ENCODE measurements at regions not wholly inside any gene's neighbourhood (a gene's known extent, or its start where the extent isn't known, plus 50 kb on each side); places are given as distances from the start of the nearest gene placed in this dataset.

- DNase-seq (ENCODE audit: low spot score), result no peak
Measured at GRCh38 chr18:22330508-22330907, 87.2 kb downstream of the CTAGE1 start.

DNA sequence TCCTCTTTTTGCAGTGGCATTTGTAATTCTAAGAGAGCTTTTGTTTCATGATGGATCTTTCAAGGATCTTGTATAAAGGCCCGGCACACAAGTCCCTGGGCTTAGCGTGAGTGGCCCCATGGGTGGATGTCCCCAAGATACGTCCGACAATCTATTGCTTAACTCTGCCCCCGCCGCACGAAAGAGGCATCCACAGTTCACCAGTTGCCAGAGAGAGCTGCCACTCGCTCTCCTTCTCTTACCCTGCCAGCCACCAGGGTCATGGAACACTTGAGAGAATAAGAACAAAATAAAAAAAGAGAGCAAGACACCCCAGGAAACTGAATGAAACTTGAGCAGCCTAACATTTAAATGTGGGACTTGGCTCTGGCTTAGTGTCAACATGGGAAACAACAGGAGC lies 92.3 kb downstream of the CTAGE1 start:
- DNase-seq (ENCODE audit: low spot score), result no peak

DNA sequence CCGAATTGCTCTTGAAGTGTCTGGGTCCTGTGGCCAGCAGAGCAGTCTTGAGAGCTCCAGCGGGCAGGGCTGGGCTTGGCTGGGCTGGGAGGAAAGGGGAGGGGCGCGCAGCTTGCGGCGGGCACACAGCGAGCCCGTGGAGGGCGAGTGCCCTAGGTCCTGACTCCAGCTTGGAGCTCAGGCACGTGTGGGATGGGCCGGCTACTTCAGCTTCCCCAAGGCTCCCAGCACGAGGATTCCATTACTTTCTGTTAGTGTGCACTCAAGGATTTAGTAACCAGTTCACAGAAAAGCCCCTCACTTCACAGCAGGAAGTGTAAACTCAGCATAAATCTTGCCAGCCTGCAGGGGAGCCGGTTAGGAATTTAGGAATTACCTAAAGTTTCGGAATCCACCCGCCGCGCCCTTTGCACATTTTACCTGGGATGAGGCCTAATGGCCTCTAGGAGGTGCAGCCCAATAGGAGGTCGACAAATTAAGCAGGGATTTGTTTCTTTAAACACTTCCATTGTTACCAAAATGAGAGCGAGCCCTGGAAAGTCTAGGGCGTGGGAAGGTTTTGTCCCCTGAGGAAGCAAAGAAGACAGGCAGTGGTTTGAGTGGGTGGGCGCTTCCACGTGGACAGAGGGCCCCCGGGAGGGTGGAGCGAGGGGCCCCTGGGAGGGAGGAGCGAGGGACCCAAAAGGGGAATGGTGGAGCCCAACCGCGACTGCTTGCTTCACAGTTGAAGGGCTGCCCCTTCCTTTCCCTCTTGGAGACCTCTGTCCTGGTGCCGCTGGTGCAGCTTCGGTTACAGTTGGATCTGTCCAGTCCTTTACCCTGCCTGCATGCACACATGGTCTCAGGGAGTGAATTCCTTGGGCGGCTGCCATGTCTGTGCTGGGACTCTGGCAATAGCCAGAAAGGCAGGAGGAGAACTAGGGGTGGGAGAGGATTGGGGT lies 93.3 kb downstream of the CTAGE1 start:
- no peak for DNase-seq (ENCODE audit: low spot score)

- no peak for DNase-seq (ENCODE audit: low spot score)
Measured at GRCh38 chr18:22322243-22322691, 95.4 kb downstream of the CTAGE1 start.

GRCh38 chr18:22320771-22321170 lies 96.9 kb downstream of the CTAGE1 start:
- no peak for DNase-seq (ENCODE audit: low spot score)

DNA sequence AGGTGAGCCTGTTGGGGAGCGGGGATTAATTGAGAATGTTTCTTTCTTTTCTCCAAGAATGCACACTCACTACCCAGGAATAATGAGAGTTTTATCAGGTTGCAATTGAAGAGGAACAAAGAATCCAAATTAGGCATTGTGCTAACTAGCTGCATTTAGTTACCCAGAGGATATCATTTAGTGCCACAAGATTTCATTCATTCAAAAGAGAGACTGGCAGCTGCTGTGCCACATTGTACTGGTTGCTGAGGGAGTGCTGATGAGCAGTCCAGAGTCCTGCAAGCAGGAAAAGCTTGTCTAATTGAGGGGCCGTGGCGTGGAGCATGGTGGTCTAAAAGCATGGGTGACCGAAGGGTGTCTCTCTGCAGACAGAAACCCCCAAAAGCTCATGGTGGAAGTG lies 97.6 kb downstream of the CTAGE1 start:
- DNase-seq (ENCODE audit: low spot score), result no peak

- DNase-seq (ENCODE audit: low spot score), result no peak
Measured at GRCh38 chr18:22318745-22319407, 98.8 kb downstream of the CTAGE1 start.

DNA sequence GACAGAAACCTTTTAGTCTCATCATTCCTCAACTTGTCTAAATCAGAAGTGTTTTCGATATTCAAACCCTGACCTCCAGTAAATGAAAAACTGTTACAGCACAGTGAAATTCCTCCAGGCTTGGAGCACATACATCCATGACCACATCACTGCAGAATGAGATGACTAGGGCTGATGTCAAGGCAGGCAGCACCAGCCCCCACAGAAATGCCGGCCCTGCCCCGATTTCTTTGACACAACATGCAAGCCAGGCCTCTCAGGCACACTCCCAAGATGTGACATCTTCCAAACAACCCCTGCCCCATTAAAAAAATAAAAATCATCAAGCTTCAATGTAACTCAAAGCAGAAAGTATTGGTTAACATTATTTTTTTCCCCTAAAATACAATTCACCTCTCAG lies 103.3 kb downstream of the CTAGE1 start:
- DNase-seq (ENCODE audit: low spot score), result no peak

GRCh38 chr18:22314001-22314400 lies 103.7 kb downstream of the CTAGE1 start:
- DNase-seq (ENCODE audit: low spot score), result no peak

DNA sequence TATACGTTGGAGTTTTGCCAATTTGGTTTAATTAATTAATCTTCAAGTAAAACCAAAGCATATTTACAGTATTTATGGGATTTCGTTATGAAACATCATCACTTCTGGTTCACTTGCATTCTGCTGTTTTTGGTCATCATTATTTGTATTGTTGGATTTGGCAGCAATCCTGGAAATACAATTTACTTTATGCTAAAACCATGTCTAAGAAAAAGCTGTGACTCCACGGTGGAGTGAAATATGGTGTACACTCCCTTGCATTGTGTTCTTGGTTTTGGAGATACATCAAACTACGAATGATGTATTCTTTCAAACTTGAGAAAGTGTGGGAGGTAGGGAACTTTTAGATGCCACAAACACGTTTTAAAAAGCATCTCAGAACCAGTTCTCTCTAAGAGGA lies 106.4 kb downstream of the CTAGE1 start:
- no peak for DNase-seq (ENCODE audit: low spot score)

GRCh38 chr18:22309191-22309590 lies 108.5 kb downstream of the CTAGE1 start:
- no peak for DNase-seq (ENCODE audit: low spot score)

DNA sequence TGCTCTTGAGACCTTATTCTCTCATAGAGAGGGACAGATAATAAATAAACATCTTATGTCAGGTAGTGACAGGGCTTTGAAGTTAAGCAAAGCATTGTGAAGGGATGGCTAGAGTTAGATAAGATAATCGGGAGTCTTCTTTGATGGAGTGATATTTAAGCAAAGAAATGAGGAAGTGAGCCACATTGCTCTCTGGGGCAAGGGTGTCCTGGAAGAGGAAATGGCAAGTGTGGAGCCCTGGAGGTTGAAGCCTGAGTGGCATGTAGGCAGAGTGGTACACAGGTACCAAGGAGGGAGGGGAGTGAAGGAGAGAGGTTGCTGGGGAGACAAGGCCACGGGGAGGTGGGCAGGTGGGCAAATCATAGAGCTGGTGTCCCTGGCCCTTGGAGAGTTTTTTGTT lies 110.2 kb downstream of the CTAGE1 start:
- DNase-seq (ENCODE audit: low spot score), result no peak

- DNase-seq (ENCODE audit: low spot score), result no peak
Measured at GRCh38 chr18:22303927-22304326, 113.8 kb downstream of the CTAGE1 start.

DNA sequence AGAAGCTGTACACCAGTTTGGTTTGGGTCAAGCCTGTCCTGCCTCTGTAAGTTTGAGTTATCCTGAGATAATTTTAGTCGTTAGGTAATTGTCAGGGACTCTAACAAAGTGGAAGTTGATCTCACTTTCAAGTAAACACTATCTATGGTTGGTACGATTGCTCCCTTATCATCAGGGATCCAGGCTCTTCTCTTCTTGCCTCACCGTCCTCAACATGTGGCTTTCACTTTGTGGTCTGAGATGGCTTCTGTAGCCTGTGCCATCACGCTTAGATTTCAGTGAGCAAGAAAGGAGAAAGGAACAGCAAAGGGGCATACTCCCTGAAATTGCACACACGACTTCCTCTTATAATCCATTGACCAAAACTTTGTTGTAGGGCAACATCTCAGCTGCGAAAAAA lies 115.6 kb downstream of the CTAGE1 start:
- no peak for DNase-seq (ENCODE audit: low spot score)

DNA sequence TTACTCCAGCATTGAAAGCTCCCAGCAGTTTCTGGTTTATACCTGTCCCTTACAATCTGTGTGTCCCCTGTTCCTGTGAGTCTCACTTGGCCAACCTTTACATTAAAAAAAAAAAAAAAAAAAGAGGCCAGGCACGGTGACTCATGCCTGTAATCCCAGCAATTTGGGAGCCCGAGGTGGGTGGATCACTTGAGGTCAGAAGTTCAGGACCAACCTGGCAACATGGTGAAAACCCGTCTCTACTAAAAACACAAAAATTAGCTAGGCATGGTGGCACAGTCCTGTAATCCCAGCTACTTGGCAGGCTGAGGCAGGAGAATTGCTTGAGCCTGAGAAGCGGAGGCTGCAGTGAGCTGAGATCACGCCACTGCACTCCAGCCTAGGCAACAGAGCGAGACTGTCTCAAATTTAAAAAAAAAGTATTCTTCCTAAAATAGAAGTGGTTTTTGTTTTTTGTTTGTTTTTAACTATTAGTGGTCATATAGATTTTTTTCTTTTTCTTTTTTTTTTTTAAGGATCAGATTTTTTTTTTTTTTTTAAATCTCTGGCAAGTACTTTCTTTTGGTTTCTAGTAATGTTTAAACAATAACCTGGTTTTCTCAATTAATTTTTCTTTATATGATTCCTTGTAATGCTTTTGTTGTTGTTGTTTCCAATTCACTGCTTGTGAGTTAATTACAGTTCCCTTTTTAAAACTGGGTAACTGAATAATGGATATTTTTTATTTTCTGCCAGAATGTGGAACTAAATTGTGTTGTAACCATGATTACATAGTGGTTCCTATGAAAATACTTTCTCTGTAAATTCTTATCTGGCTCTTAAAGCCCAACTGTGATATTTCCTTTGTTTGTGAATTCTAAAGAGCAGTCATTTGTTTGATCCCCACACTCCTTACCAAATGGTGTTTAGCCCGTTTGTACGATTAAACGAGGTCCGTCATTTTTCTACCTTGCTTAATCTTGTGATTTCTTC lies 116.8 kb downstream of the CTAGE1 start:
- DNase-seq (ENCODE audit: low spot score), result no peak

DNA sequence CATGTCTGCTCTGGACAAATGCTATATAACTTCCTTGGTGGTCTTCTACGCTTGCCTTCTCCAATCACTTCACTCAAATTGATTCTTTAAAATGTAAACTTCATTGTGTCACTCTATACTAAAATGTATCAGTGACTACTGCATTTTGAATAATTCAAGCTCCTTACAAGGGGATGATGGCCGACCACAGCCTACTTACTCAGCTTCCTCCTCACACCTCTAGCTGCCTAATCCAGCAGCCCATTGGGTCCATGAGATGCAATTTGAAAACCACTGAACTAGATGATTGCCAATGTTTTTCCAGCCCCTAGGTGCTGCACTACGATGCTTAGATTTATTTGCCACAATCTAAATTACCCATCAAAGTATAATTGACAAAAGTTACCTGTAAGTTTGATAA lies 120.7 kb downstream of the CTAGE1 start:
- DNase-seq (ENCODE audit: low spot score), result no peak

GRCh38 chr18:22296304-22296703 lies 121.4 kb downstream of the CTAGE1 start:
- DNase-seq (ENCODE audit: low spot score), result no peak

DNA sequence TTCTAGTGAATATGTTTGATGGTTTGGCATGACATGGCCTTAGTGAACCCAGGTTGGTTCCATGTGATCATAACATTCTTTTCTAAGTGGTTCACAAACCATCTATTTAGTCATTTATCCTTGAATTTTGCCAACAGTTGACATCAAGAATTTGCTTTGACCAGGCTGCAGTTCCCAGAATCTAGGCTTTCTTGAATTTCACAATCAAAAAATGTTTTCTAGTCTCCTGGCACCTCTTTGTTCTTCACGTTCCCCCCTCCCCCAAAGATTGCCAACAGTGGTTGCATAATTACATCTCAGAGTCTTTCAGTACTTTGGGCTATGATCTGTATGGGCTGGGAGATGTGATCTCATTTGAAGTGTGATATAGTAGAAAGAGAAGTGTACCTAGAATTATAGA lies 124.0 kb downstream of the GATA6 start:
- no peak for DNase-seq (ENCODE audit: low spot score)

- DNase-seq (ENCODE audit: low spot score), result no peak
Measured at GRCh38 chr18:22290004-22290403, 120.6 kb downstream of the GATA6 start.

- DNase-seq (ENCODE audit: low spot score), result no peak
Measured at GRCh38 chr18:22286585-22286984, 117.2 kb downstream of the GATA6 start.

- DNase-seq (ENCODE audit: low spot score), result no peak
Measured at GRCh38 chr18:22285361-22286140, 116.2 kb downstream of the GATA6 start.

Data from CD4-positive, alpha-beta T cell treated with Interleukin-2 at 100 ng/mL for 4 hours (primary cell).